GM12892 (cell line): ENCODE measurements at regions not wholly inside any gene's neighbourhood (a gene's known extent, or its start where the extent isn't known, plus 50 kb on each side); places are given as distances from the start of the nearest gene placed in this dataset.

Source experiments
- POLR2A ChIP-seq: IDR thresholded peaks from 2 replicates; pipeline ENCODE4 v1.6.1; 2011; ENCODE audit warnings: low read depth, low read length, control low read depth
- POLR2AphosphoS5 ChIP-seq: IDR thresholded peaks from 2 replicates; pipeline ENCODE4 v1.6.1; 2011; ENCODE audit warnings: low read depth, low read length, control low read depth
- TAF1 ChIP-seq: IDR thresholded peaks from 2 replicates; pipeline ENCODE4 v1.6.1; 2011; ENCODE audit warnings: low read depth, mild to moderate bottlenecking, control low read depth, low read length, borderline replicate concordance

- no peak for TF ChIP-seq POLR2AphosphoS5
- TF ChIP-seq POLR2A = no peak
- no peak for TF ChIP-seq TAF1
These were observed 94.0 kb upstream of the WNT4 start for GRCh38 chr1:22236900-22237299.
